IMR-90 (cell line): ENCODE measurements at regions not wholly inside any gene's neighbourhood (a gene's known extent, or its start where the extent isn't known, plus 50 kb on each side); places are given as distances from the start of the nearest gene placed in this dataset.
A peak's percentile ranks its signal among the peaks of the same experiment; 100 is the strongest.

Source experiments
- ATAC-seq: fragments of 200-7000 bp; cut with Tn5 transposase; 2 replicates; pipeline ENCODE4 v1.9.1; 2020; ENCODE audit warnings: low read depth, mild to moderate bottlenecking, moderate library complexity
- BruUV-seq: library from RNA; stranded (reverse); fragments of 400-500 nt; replicated peaks from 2 replicates; lab custom pipeline; 2021; lab: Mats Ljungman, UMichigan
- CTCF ChIA-PET: fragments of 300-600 bp; formaldehyde crosslinking; extraction: SDS; loops from one replicate; lab custom pipeline; 2021; ENCODE audit warnings: antibody characterized with exemption; lab: Yijun Ruan, JAX
- POLR2A ChIA-PET: fragments of 300-600 bp; sonication (Branson Sonifier 250); formaldehyde crosslinking; loops from one replicate; lab custom pipeline; 2022; ENCODE audit warnings: antibody characterized with exemption; ENCODE audit not compliant: unreplicated experiment; lab: Charles Lee
- DNase-seq: peaks from one replicate; pipeline ENCODE4 v3.0.0; 2013
- H2AFZ ChIP-seq: replicated peaks from 2 replicates; pipeline ENCODE3; 2013; ENCODE audit warnings: low read length, mild to moderate bottlenecking; ENCODE audit not compliant: poor library complexity
- H2AK5ac ChIP-seq: 2 replicates; pipeline ENCODE4 v1.6.1; 2013; ENCODE audit warnings: low read depth, low read length, inconsistent platforms
- H2AK9ac ChIP-seq: replicated peaks from 2 replicates; pipeline ENCODE3; 2013; ENCODE audit warnings: mild to moderate bottlenecking, low read depth, low read length, moderate library complexity; ENCODE audit not compliant: poor library complexity
- H2BK120ac ChIP-seq: 2 replicates; pipeline ENCODE4 v1.6.1; 2013; ENCODE audit warnings: low read depth, low read length, inconsistent platforms
- H2BK15ac ChIP-seq: 3 replicates; pipeline ENCODE4 v1.6.1; 2013; ENCODE audit warnings: low read depth, low read length, inconsistent platforms
- H2BK20ac ChIP-seq: 2 replicates; pipeline ENCODE4 v1.6.1; 2013; ENCODE audit warnings: low read depth, mild to moderate bottlenecking, inconsistent platforms, low read length, moderate library complexity
- H2BK5ac ChIP-seq: 2 replicates; pipeline ENCODE4 v1.6.1; 2013; ENCODE audit warnings: mild to moderate bottlenecking, low read depth, low read length, inconsistent platforms; ENCODE audit not compliant: poor library complexity, severe bottlenecking
- H3K14ac ChIP-seq: replicated peaks from 2 replicates; pipeline ENCODE4 v1.6.1; 2013; ENCODE audit warnings: low read depth, low read length, inconsistent platforms
- H3K18ac ChIP-seq: 2 replicates; pipeline ENCODE4 v1.6.1; 2013; ENCODE audit warnings: low read depth, low read length, control low read depth
- H3K23ac ChIP-seq: 2 replicates; pipeline ENCODE4 v1.6.1; 2013; ENCODE audit warnings: low read depth, low read length, inconsistent platforms
- H3K27ac ChIP-seq: 2 replicates; pipeline ENCODE4 v1.5.1; 2013; ENCODE audit warnings: mild to moderate bottlenecking, control low read depth, low read length; ENCODE audit not compliant: insufficient read depth
- H3K27me3 ChIP-seq: 2 replicates; pipeline ENCODE4 v1.6.1; 2013; ENCODE audit warnings: low read length; ENCODE audit not compliant: control insufficient read depth, insufficient read depth
- H3K36me3 ChIP-seq: 2 replicates; pipeline ENCODE4 v1.6.1; 2013; ENCODE audit warnings: low read length, mixed read lengths; ENCODE audit not compliant: control insufficient read depth, insufficient read depth
- H3K4ac ChIP-seq: 2 replicates; pipeline ENCODE4 v1.6.1; 2013; ENCODE audit warnings: low read depth, low read length, inconsistent platforms
- H3K4me1 ChIP-seq: 2 replicates; pipeline ENCODE4 v1.6.1; 2013; ENCODE audit warnings: low read length, mixed read lengths; ENCODE audit not compliant: control insufficient read depth, insufficient read depth
- H3K4me2 ChIP-seq: 2 replicates; pipeline ENCODE4 v1.6.1; 2013; ENCODE audit warnings: low read depth, mild to moderate bottlenecking, control low read depth, low read length, moderate library complexity
- H3K4me3 ChIP-seq: 2 replicates; pipeline ENCODE4 v1.5.1; 2013; ENCODE audit warnings: low read depth, mild to moderate bottlenecking, control low read depth, low read length, moderate library complexity; ENCODE audit not compliant: insufficient read depth
- H3K56ac ChIP-seq: 2 replicates; pipeline ENCODE4 v1.6.1; 2013; ENCODE audit warnings: low read length, inconsistent platforms; ENCODE audit not compliant: insufficient read depth; ENCODE audit errors: extremely low read depth
- H3K79me1 ChIP-seq, 2 experiments: 2 replicates each; pipeline ENCODE4 v1.6.1; 2013; ENCODE audit warnings: low read length in 2 of 2, inconsistent platforms in 1 of 2, low read depth in 1 of 2
- H3K9ac ChIP-seq: 2 replicates; pipeline ENCODE4 v1.6.1; 2013; ENCODE audit warnings: low read depth, low read length, control low read depth
- H3K9me1 ChIP-seq: 2 replicates; pipeline ENCODE4 v1.6.1; 2013; ENCODE audit warnings: low read length, inconsistent platforms; ENCODE audit not compliant: insufficient read depth
- H3K9me3 ChIP-seq: 2 replicates; pipeline ENCODE4 v1.6.1; 2013; ENCODE audit warnings: low read length; ENCODE audit not compliant: control insufficient read depth, insufficient read depth
- H4K20me1 ChIP-seq: 2 replicates; pipeline ENCODE4 v1.6.1; 2013; ENCODE audit warnings: low read length, inconsistent platforms; ENCODE audit not compliant: insufficient read depth
- H4K5ac ChIP-seq: 2 replicates; pipeline ENCODE4 v1.6.1; 2013; ENCODE audit warnings: mild to moderate bottlenecking, low read depth, low read length, control low read depth
- H4K8ac ChIP-seq, 2 experiments: 2 replicates each; pipeline ENCODE4 v1.6.1; 2013; ENCODE audit warnings: low read depth in 2 of 2, low read length in 2 of 2, control low read depth in 1 of 2, inconsistent platforms in 1 of 2
- H4K91ac ChIP-seq: 2 replicates; pipeline ENCODE4 v1.6.1; 2013; ENCODE audit warnings: low read depth, low read length, inconsistent platforms; ENCODE audit not compliant: insufficient read depth
- CEBPB ChIP-seq: IDR thresholded peaks from 2 replicates; pipeline ENCODE4 v1.6.1; 2012; ENCODE audit warnings: low read depth, low read length, improper control_type of control experiment
- NFE2L2 ChIP-seq: fragments of 150-350 bp; IDR thresholded peaks from 2 replicates; pipeline ENCODE4 v1.6.1; 2016; ENCODE audit warnings: low read depth, mild to moderate bottlenecking, low read length
- RCOR1 ChIP-seq: IDR thresholded peaks from 2 replicates; pipeline ENCODE4 v1.6.1; 2012; ENCODE audit warnings: mild to moderate bottlenecking, low read length, improper control_type of control experiment; ENCODE audit not compliant: insufficient replicate concordance
- WGBS, 2 experiments: methylation state at CpG; one replicate each; pipeline versions ENCODE4 v1.1.5 to v1.1.7; 2013; ENCODE audit warnings: missing lambda C conversion rate in 2 of 2; ENCODE audit not compliant: insufficient read length in 1 of 2; ENCODE audit errors: extremely low coverage in 2 of 2; 5-methylcytosine and 5-hydroxymethylcytosine counted together
- dilution Hi-C: fragments of 300-500 bp; cut with HindIII; formaldehyde crosslinking; loops from one replicate; pipeline ENCODE4 v1.14.3; 2018; ENCODE audit warnings: low sequenced_read_pairs; ENCODE audit not compliant: unreplicated experiment
- in situ Hi-C: fragments of 300-500 bp; cut with MboI; formaldehyde crosslinking; loops from 3 replicates; pipeline ENCODE4 v1.14.3; 2019; ENCODE audit warnings: low sequenced_read_pairs, inconsistent platforms, mixed read lengths
- intact Hi-C: fragments of 100-400 bp; cut with micrococcal nuclease; formaldehyde crosslinking; loops from 2 replicates; pipeline ENCODE4 v1.10.0; 2022
- TF ChIP-seq, protein P1 (sequence below): fragments of 150-350 bp; IDR thresholded peaks from 2 replicates; pipeline ENCODE4 v1.6.1; 2017; ENCODE audit warnings: mild to moderate bottlenecking, antibody characterized with exemption, low read length, low read depth

GRCh38 chr1:94325377-94326302 is 88.3 kb upstream of the ARHGAP29 start (continued):
- no peak for TF ChIP-seq RCOR1
- TF ChIP-seq, protein P1, sequence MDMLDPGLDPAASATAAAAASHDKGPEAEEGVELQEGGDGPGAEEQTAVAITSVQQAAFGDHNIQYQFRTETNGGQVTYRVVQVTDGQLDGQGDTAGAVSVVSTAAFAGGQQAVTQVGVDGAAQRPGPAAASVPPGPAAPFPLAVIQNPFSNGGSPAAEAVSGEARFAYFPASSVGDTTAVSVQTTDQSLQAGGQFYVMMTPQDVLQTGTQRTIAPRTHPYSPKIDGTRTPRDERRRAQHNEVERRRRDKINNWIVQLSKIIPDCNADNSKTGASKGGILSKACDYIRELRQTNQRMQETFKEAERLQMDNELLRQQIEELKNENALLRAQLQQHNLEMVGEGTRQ = no peak

- intact Hi-C loops = no loop called here
- dilution Hi-C loops = no loop called here
- in situ Hi-C loops = no loop called here
- ChIA-PET CTCF (no interaction called here), POLR2A (no interaction called here)
- peaks cover 0 to 7% of the 10 kb centered on the region in 2 experiments; a peak in 1 of 4 replicates for H3K79me1 ChIP-seq
- peak overlapping the region; percentile 97; the same call in 1 of the 2 replicates for H4K5ac ChIP-seq
- ATAC-seq = no peak
- H3K27ac ChIP-seq = 0 out of 2 replicates have a peak overlapping the region, but pooled peaks have one; percentile 12
- no peaks in the 10 kb centered on the region for H4K20me1 ChIP-seq
- no peak overlapping the region for H2AK9ac ChIP-seq
- peaks cover 30% of the 10 kb centered on the region for H3K4me1 ChIP-seq
- peak overlapping the region; percentile 68; the same call in 1 of the 2 replicates for H3K4me2 ChIP-seq
- no TSS peak for BruUV-seq
- peak overlapping the region; percentile 94 for H2BK20ac ChIP-seq
- H2AK5ac ChIP-seq = peak overlapping the region; percentile 94
- no peak overlapping the region for H2AFZ ChIP-seq
- H4K8ac ChIP-seq = peak overlapping the region; percentile 42 to 94
- peak overlapping the region; percentile 90 for H3K4ac ChIP-seq
- H3K4me3 ChIP-seq = no peak overlapping the region
- H3K23ac ChIP-seq = peak overlapping the region; percentile 93
- H3K14ac ChIP-seq = peak overlapping the region; percentile 87
- H3K36me3 ChIP-seq = no peaks in the 10 kb centered on the region
- no peaks in the 10 kb centered on the region for H3K9me3 ChIP-seq
- peak overlapping the region; percentile 99 for H3K18ac ChIP-seq
- peak; percentile 30 for DNase-seq
- H3K56ac ChIP-seq = peak overlapping the region; percentile 84
- no CpG with 5 or more reads among the region's 4 CpGs for WGBS, 2 experiments
- H3K9me1 ChIP-seq = peaks cover 16% of the 10 kb centered on the region
- H2BK5ac ChIP-seq = peak overlapping the region; percentile 97
- H3K27me3 ChIP-seq = no peaks in the 10 kb centered on the region
- peak overlapping the region; percentile 89 for H4K91ac ChIP-seq
- H3K9ac ChIP-seq = peak overlapping the region; percentile 44; the same call in 1 of the 2 replicates
- peak overlapping the region; percentile 97 for H2BK120ac ChIP-seq
- TF ChIP-seq NFE2L2 (no peak), CEBPB (no peak)
- peak overlapping the region; percentile 93 for H2BK15ac ChIP-seq
Measured at GRCh38 chr1:94324178-94324544, 86.8 kb upstream of the ARHGAP29 start.
